Ascending aorta (tissue), 2 donors: ENCODE measurements at regions not wholly inside any gene's neighbourhood (a gene's known extent, or its start where the extent isn't known, plus 50 kb on each side); places are given as distances from the start of the nearest gene placed in this dataset.

ENCODE experiments used
- DNase-seq, 2 donors: peaks; one replicate each; pipeline ENCODE4 v3.0.0-alpha.2; 2019; ENCODE audit warnings: low spot score in 2 of 2
- H3K27ac ChIP-seq, 2 donors: fragments of 200-600 bp; sonication (generic); one replicate each; pipeline ENCODE4 v1.5.1; 2016 to 2017; ENCODE audit warnings: mild to moderate bottlenecking in 1 of 2
- H3K27me3 ChIP-seq: fragments of 200-600 bp; sonication (generic); one replicate; pipeline ENCODE4 v1.5.1; 2017
- H3K36me3 ChIP-seq, 2 donors: fragments of 200-600 bp; sonication (generic); one replicate each; pipeline ENCODE4 v1.5.1; 2016
- H3K4me1 ChIP-seq, 2 donors: fragments of 200-600 bp; sonication (generic); one replicate each; pipeline ENCODE4 v1.5.1; 2016 to 2017; ENCODE audit warnings: mild to moderate bottlenecking in 1 of 2
- H3K4me3 ChIP-seq, 2 donors: fragments of 200-600 bp; sonication (generic); one replicate each; pipeline ENCODE4 v1.5.1; 2016 to 2017; ENCODE audit warnings: mild to moderate bottlenecking in 1 of 2
- H3K9me3 ChIP-seq, 2 donors: fragments of 200-600 bp; sonication (generic); one replicate each; pipeline ENCODE4 v1.5.1; 2016
- CTCF ChIP-seq, 3 experiments: fragments of 200-600 bp in 2 of 3; fragments of 450-650 bp in 1 of 3; sonication (generic) in 2 of 3; IDR thresholded peaks; one replicate each; pipeline ENCODE4 v1.5.1; 2016 to 2019; ENCODE audit warnings: antibody characterized with exemption in 3 of 3, mild to moderate bottlenecking in 1 of 3, moderate library complexity in 1 of 3
- intact Hi-C: fragments of 100-400 bp; cut with DNase I; formaldehyde crosslinking; loops from one replicate; pipeline ENCODE4 v1.15.1; 2023

DNA sequence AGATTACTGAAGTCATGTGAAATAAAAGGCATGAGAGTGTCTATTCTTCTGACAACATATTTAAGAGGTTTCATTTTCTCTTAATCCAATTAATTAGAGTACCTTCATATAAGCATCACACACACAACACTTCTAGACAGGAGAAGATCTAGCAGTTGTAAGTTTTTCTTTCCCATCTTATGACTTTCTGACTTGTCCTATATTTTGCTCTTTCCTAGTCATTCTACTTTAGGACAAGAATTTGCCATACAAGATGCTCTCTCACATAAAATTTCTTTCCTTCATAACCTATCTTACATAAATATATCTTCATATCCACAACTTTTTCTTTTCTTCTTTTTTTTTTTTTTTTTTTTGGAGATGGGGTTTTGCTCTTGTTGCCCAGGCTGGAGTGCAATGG is 118.3 kb upstream of the SERPIND1 start:
- no peaks in the 10 kb centered on the region for H3K36me3 ChIP-seq
- intact Hi-C loops, result no loop called here
- no peak overlapping the region for H3K27ac ChIP-seq
- DNase-seq, result no peak
- H3K4me1 ChIP-seq, result no peaks in the 10 kb centered on the region
- H3K27me3 ChIP-seq, result no peaks in the 10 kb centered on the region
- no peak overlapping the region for H3K4me3 ChIP-seq
- no peaks in the 10 kb centered on the region for H3K9me3 ChIP-seq
- TF ChIP-seq CTCF (IDR thresholded peaks at IDR 0.05), result no peak

GRCh38 chr22:20656516-20656901 is 117.4 kb upstream of the SERPIND1 start:
- Histone ChIP-seq H3K4me1 (no peaks in the 10 kb centered on the region), H3K36me3 (no peaks in the 10 kb centered on the region), H3K27me3 (no peaks in the 10 kb centered on the region), H3K9me3 (no peaks in the 10 kb centered on the region), H3K4me3 (no peak overlapping the region), H3K27ac (no peak overlapping the region)
- no peak for TF ChIP-seq CTCF (IDR thresholded peaks at IDR 0.05)
- intact Hi-C loops, result no loop called here
- no peak for DNase-seq

DNA sequence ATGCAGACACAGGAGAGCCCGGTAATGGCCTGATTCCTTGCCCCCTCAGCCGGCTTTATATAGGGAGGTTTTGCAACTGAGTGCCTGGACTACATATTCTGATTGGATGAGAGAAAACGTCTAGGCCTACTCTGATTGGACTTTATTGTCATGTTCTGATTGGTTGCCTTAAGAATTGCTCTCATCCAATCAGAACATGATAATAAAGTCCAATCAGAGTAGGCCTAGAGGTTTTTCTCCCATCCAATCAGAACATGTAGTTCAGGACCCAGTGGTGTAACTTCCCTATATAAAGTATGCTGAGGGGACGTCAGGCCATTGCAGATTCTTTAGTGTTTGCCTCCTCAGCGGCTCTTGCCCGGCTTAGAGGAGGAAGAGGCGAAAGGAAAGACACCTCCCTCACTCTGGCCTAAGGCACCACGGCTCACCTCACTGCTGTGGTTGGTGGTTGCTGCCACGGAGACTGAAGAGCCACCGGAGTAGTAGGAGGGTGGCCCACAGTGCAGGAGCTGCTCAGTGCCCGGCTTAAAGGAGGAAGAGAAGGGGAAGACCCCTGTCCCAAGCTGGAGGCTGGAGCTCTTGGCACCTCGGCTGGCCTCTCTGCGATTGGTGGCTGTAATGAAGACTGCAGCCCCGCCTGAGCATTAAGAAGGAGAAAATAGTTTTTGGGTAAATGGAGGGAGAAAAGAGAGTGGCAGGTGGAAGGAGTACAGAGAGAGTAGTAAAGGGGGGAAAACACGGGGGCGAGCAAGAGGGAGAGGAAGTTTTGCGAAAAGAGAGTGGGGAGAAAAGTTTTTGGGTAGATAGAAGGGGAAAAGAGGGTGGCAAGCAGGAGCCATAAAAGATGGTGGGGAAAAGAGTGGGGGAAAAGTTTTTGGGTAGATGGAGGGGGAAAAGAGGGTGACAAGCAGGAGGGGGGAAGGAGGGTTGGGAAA is 116.7 kb upstream of the SERPIND1 start:
- DNase-seq, result no peak
- intact Hi-C loops, result no loop called here
- TF ChIP-seq CTCF (IDR thresholded peaks at IDR 0.05), result no peak
- Histone ChIP-seq H3K9me3 (no peaks in the 10 kb centered on the region), H3K4me1 (no peaks in the 10 kb centered on the region), H3K27me3 (no peaks in the 10 kb centered on the region), H3K4me3 (no peak overlapping the region), H3K36me3 (no peaks in the 10 kb centered on the region), H3K27ac (no peak overlapping the region)
